Limb (tissue), 2 donors: ENCODE measurements at regions not wholly inside any gene's neighbourhood (a gene's known extent, or its start where the extent isn't known, plus 50 kb on each side); places are given as distances from the start of the nearest gene placed in this dataset.

Source experiments
- DNase-seq, 2 donors: peaks; one replicate each; pipeline ENCODE4 v3.0.0-alpha.2; 2016; ENCODE audit errors: extremely low spot score in 2 of 2

- DNase-seq, result no peak
Measured at GRCh38 chr6:125537090-125537489, 212.3 kb upstream of the HEY2 start.

DNA sequence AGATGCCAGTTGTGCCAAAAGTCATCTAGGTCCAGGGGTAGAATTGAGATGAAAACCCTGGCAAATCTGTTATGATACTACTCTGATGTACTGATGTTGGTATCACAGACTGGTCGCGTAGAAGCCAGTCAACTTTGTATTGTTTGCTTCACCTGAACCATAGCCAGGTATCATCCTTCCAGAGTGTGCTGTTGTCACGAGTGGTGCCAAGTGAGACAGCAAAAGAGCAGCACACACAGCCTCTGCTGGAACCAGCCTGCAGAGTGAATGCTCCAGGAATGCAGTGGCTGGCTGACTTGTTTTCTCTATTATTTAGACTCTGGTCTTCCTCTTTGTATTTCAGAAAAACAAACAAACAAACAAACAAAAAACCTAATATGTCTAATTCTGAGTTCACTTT, 209.5 kb upstream of the HEY2 start:
- DNase-seq, result no peak

DNA sequence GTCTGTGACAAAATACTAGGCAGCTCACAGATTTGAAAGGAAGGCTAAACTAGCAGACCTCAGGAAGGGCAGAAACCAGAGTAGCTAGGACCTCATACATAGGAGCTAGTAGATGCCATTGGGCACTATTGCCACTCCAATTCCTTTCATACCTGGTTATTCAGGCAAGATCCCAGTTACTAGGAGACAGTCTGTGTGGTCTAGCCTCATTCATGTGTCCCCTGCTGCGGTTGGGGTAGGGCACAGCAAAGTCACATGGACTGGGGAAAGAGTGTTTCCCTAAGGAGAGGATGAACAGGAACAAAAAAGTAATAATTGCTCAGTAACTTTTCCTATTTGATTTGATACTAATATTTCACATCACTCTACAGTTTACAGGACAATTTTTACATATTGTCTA, 204.6 kb upstream of the HEY2 start:
- no peak for DNase-seq

GRCh38 chr6:125546841-125547251, 202.6 kb upstream of the HEY2 start:
- no peak for DNase-seq

DNA sequence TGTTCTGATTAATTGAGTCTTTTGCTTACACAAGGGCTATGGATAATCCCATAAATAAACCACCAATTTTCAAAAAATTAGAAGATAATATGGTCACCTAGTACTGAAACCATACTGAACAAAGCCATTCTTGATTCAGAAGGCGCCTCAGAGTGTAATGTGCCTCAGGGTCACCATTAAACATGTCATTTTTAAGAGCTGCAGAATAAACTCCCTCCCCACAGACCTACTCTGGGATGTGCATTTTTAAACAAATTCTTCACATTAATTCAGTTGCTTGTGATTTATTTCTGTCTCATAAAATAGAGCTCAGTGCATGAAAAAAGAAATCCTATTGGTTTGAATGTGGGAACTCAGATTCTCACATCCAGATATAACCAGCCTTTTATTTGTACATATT, 202.1 kb upstream of the HEY2 start:
- no peak for DNase-seq

- no peak for DNase-seq
Measured at GRCh38 chr6:125549202-125549884, 200.1 kb upstream of the HEY2 start.

DNA sequence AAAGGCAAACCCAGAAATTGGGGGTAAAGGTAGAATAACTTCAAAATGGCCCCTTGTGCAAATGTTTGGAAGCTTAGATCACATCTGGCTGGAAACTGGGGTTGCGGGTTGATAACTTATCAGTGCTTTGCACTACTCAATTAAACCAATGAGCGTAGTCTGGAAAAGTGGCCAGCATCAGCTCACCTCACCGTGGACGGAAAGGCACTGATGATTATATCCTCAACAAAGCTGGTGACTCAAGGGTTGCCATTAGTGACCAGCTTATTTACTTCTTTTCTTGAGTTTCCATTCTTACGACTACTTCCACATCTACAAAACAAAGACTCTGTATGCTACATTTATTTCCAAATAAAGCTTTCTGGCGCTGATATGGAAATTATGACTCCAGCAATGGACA, 198.5 kb upstream of the HEY2 start:
- no peak for DNase-seq

DNA sequence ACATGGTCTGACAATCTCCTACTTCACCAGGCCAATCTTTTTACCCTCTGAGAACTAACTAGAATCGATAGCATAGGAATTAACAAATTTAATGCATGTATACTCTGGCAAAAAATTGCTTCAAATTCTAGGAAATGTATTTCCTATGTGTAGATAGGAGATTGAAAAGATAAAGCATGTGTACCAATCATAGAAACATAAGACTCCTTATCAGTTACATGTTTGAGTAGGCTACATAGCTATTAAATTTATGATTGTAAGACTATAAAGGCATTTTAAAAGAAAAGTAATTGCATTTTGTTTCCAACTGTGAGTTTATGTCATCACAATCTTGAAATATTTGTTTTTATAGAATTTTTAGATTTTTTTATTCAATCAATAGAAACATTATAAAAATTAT, 196.6 kb upstream of the HEY2 start:
- DNase-seq, result no peak

DNA sequence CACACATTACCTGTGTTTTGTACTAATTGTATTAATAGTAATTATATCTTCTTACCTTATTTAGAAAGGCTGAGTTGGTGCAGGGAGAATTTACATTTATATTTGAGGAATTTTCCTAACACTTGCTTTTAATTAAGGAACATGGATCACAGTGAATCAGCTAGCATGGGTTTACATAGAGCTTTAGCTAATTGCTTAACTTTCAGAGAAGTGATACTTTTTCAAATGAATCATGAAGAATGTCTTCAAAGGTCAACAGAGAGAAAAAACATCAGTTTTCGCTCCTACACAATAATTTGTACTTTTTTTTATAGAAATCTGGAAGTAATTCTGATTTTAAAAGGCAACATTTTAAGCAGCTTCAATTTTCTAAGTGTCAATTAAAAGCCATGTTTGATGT, 195.0 kb upstream of the HEY2 start:
- no peak for DNase-seq

- DNase-seq, result peak in 1 of 2 donors; percentile 23
Measured at GRCh38 chr6:125558241-125558843, 191.1 kb upstream of the HEY2 start.

DNA sequence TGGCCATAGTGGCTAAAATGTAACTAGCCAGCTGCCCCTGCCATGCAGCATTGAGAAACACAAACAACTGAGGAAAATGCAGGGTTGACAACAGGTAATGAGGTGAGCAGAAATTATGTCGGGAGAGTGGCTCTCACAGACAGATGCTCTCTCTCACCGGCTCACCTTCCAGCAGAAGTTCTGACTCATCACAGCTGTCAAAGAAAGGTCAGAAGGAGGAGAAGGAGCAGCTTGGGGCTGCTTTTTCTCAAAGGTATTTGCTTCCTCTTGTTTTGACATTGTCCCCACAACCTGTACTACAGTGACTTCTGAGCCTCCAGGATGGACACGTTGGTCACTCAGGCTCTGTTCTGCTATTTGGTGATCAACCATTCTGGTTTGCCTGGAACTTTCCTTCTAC, 190.5 kb upstream of the HEY2 start:
- no peak for DNase-seq

DNA sequence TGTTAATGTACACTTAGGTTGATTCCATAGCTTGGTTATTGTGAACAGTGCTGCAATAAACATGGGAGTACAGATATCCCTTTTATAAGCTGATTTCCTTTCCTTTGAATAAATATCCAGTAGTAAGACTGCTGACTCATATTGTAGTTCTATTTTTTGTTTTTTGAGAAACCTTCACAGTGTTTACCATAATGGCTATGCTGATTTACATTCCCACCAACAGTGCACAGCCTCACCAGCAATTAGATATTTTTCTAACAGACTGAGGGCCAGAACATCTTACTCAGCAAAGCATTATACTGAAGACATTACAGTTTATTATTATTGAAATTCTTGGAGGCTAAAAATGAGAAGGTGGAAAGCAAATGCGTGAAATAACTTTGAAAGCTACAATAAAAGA, 187.3 kb upstream of the HEY2 start:
- no peak for DNase-seq

DNA sequence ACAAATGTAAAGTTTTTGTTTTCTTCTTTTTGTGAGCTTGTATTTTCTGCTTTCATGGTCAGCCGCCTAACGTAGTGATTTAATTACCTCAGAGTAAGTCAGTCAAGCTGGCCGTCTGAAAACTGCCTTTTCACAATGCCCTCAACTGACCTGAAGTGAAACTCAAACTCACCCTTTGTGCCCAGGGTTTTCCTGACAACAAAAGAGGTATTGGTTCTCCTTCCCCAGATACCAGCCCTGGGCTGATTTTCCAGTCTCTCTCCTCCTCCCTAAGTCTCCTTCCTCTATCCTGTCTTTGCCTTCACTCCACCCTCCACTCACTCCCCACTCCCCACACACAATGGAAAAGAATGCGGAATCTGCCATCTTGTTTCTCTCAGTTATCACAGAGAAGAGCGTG, 184.5 kb upstream of the HEY2 start:
- no peak for DNase-seq

GRCh38 chr6:125567407-125567806, 182.0 kb upstream of the HEY2 start:
- no peak for DNase-seq

DNA sequence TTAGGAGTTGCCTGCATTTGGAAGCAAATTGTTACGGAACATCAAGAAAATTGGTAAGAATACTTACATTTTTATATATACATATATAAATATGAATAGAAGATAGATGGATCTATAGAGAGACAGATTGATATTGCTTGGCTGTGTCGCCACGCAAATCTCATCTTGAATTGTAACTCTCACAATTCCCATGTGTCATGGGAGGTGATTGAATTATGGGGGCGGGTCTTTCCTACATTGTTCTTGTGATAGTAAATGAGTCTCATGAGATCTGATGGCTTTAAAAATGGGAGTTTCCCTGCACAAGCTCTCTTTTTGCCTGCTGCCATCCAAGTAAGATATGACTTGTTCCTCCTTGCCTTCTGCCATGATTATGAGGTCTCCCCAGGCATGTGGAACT, 180.8 kb upstream of the HEY2 start:
- DNase-seq, result no peak

DNA sequence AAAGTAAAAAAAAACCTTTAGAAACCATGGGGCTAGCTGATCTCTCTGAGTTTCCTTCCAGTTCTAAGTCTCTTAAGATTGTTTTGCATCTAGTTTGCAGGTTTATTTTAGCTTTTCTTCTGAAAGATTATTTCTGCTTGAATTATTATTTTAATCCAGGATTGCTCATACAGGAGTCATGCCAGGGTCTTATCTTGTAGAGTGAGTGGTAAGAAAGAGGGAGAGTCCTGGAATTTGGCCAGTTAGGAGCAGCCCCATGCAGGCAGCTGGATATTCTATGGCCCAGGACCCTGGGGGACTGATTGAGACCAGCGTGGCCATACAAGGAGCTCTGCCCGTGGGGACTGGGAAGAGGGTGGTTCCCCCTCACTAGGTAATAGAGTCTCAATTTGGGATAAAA, 178.9 kb upstream of the HEY2 start:
- DNase-seq, result no peak

DNA sequence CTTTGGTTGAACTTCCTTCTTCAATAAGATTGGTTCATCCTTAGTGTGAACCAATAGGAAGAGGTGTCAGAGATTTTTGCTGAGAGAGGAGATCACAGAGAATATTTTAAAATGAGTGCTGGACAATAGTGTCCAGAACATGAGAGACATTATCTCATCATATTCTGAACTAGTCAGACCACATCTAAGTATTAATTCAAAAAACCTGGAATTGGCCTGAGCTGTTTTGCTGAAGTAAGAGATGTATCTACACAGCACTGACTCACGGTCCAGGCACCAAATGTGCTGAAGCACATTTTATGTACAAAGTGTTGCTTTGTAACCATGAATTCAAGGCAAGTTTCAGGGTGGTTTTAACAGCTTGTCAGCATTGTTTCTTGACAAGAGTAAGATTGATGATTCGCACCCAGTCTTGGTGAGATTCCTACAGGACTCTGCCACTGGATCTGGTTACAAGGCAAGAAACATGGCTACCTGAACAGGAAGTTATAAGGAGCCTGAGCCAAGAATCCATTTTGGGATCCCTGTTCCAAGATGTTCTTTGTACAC, 178.2 kb upstream of the HEY2 start:
- no peak for DNase-seq

DNA sequence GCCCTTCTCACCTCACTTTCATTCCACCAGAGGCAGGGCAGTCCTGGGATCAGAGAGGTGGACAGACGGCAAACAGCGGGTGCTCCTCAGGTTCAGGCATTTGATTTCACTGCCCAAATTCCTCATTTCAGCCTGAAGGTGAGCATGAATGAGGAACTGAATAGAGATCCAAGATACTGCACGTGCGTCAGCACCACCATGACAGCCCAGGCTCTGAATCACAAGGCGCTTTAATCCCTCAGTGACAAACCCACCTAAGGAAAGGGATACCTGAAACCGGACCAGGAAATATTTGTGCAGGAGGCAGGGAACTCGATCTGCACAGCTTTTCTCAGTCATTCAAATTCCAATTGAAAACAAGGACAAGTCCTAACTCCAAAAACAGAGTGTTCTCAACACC, 174.8 kb upstream of the HEY2 start:
- no peak for DNase-seq

DNA sequence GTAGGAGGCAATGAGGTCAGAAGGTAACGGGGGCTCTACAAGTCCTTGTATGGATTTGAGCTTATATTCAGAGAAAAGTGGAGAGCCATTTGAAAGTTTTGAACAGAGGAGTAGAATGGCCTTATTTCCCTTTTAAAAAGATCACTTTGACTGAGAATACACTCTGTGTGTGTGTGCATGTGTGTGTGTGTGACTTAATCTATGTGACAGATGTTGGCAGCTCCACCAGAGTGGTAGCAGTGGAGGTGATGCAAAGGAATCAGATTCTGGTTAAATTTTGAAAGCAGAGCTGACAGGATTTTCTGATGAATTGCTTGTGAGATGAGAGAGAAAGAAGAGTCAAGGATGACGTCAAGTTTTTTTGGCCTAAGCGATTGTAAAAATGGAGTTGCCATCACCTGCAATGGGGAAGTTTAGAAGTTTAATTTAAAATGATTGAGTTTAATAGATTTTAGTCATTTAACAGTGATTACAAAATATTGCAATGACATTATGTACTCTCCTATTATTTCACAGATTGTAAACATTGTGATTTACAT, 172.2 kb upstream of the HEY2 start:
- DNase-seq, result no peak

DNA sequence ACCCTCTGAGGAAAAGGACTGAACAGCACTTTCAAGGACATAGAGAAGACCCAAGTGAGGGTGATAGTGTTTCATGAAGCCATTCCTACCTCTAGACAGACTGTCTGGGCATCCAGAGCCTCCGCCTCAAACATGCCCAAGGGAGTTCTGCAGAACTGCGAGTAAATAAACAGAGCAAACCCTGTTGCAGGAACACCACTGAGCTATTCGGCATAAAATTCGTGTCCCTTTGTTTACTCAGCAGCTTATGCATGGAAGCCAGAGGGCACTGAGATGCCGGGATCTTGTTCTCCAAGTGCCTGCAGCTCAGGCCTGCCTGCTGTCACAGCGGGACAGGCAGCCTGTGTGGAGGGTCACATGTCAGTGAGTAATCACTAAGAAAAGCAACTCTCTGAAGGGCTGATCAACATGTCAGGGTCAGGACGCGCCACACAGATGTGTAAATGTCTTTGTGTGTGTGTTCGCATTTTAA, 164.9 kb upstream of the HEY2 start:
- peak in 1 of 2 donors; percentile 38 for DNase-seq

DNA sequence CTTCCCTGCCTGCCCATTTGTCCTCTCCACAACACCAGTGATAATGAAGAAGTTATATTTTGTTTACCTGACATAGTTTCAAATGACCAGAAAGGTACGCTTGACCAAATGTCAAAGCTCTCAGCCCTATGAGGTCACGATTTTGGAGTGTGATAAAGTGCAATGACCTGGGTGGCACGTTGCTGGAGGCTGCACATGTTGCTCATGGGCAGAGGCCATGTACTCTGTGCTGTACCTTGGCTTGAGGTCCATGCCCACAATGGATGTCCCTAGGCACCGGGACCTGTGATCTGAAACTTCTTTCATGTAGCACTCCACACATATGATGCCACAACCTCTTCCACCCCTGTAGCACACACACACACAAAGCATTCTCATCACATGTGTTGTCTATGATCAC, 164.0 kb upstream of the HEY2 start:
- no peak for DNase-seq

DNA sequence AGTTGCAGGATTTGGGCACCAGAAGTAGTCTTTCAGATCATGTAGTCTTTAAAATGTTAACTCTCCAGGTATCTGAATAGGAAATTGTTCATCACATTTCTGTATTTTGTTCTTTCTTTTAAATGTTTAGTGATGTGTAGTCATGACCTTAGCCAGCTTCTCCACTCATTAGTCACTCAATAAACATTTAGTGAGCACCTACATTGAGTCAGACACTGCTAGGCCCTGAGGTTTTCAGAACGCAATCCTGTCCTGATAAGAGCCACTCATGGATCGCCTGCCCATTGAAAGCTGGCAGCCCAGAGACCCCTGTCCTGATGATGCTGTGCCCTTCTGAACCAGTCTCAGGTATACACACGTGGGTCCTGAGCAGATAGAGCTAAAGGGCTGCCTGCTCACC, 163.4 kb upstream of the HEY2 start:
- no peak for DNase-seq

GRCh38 chr6:125586605-125587004, 162.8 kb upstream of the HEY2 start:
- no peak for DNase-seq
